ENCODE measurements at regions not wholly inside any gene's neighbourhood (a gene's known extent, or its start where the extent isn't known, plus 50 kb on each side); places are given as distances from the start of the nearest gene placed in this dataset.

- Histone ChIP-seq H3K9me3 (ENCODE audit: low read depth) (no peaks in the 10 kb centered on the region), H3K79me2 (ENCODE audit: insufficient read depth) (no peaks in the 10 kb centered on the region), H3K27me3 (replicated peaks; ENCODE audit: insufficient read depth) (no peaks in the 10 kb centered on the region), H3K9me2 (ENCODE audit: insufficient read depth) (no peaks in the 10 kb centered on the region), H3K4me3 (no peak overlapping the region), H3F3A (ENCODE audit: insufficient read depth) (peaks cover 39% of the 10 kb centered on the region), H3K4me1 (ENCODE audit: insufficient read depth) (peaks cover 47% of the 10 kb centered on the region), H3K4me2 (ENCODE audit: unreplicated experiment) (no peak overlapping the region), H3K9ac (no peak overlapping the region), H3K36me3 (ENCODE audit: low read depth) (no peaks in the 10 kb centered on the region), H4K20me1 (ENCODE audit: insufficient read depth) (no peaks in the 10 kb centered on the region), H2AFZ (no peak overlapping the region), H3K27ac (no peak overlapping the region)
- 78 to 81% methylated on average over 3 of the region's 3 CpGs for WGBS, 2 experiments (ENCODE audit: low coverage in 1 of 2, low lambda C conversion rate in 2 of 2, missing lambda C conversion rate in 2 of 2)
- peak; percentile 28 for DNase-seq
- in situ Hi-C loops (cut with MboI): no loop called here
- TF ChIP-seq EZH2phosphoT487 (IDR thresholded peaks at IDR 0.05; ENCODE audit: insufficient read depth, low read depth): no peak
Observed at GRCh38 chr3:18066899-18067582, 324.6 kb upstream of the TBC1D5 start.

- no peak overlapping the region for H3K4me3 ChIP-seq
- WGBS, 2 experiments (ENCODE audit: low coverage in 1 of 2, low lambda C conversion rate in 2 of 2, missing lambda C conversion rate in 2 of 2): 70 to 71% methylated on average over 1 of the region's 1 CpG
- H3K27me3 ChIP-seq (replicated peaks; ENCODE audit: insufficient read depth): no peaks in the 10 kb centered on the region
- peak overlapping the region; percentile 5 for H3K4me2 ChIP-seq (ENCODE audit: unreplicated experiment)
- no peaks in the 10 kb centered on the region for H3K79me2 ChIP-seq (ENCODE audit: insufficient read depth)
- H4K20me1 ChIP-seq (ENCODE audit: insufficient read depth): no peaks in the 10 kb centered on the region
- no peaks in the 10 kb centered on the region for H3K9me3 ChIP-seq (ENCODE audit: low read depth)
- peaks cover 44% of the 10 kb centered on the region for H3K4me1 ChIP-seq (ENCODE audit: insufficient read depth)
- TF ChIP-seq EZH2 (IDR thresholded peaks at IDR 0.05; ENCODE audit: insufficient read depth, poor library complexity, severe bottlenecking) (no peak), EZH2phosphoT487 (IDR thresholded peaks at IDR 0.05; ENCODE audit: insufficient read depth, low read depth) (no peak)
- in situ Hi-C loops (cut with MboI): no loop called here
- no peak for DNase-seq
- H3F3A ChIP-seq (ENCODE audit: insufficient read depth): peaks cover 41% of the 10 kb centered on the region
- no peaks in the 10 kb centered on the region for H3K9me2 ChIP-seq (ENCODE audit: insufficient read depth)
- H3K36me3 ChIP-seq (ENCODE audit: low read depth): no peaks in the 10 kb centered on the region
- no peak overlapping the region for H3K9ac ChIP-seq
- no peak overlapping the region for H3K27ac ChIP-seq
- no peak overlapping the region for H2AFZ ChIP-seq
Observed at GRCh38 chr3:18064586-18064985, 322.2 kb upstream of the TBC1D5 start.

- TF ChIP-seq EZH2phosphoT487 (IDR thresholded peaks at IDR 0.05; ENCODE audit: insufficient read depth, low read depth) (no peak), EZH2 (IDR thresholded peaks at IDR 0.05; ENCODE audit: insufficient read depth, poor library complexity, severe bottlenecking) (no peak)
- 27 to 29% methylated on average over 3 of the region's 3 CpGs for WGBS, 2 experiments (ENCODE audit: low coverage in 1 of 2, low lambda C conversion rate in 2 of 2, missing lambda C conversion rate in 2 of 2)
- in situ Hi-C loops (cut with MboI): no loop called here
- Histone ChIP-seq H3K79me2 (ENCODE audit: insufficient read depth) (no peaks in the 10 kb centered on the region), H3K27ac (peak overlapping the region; percentile 96), H2AFZ (peak overlapping the region; percentile 58), H3K27me3 (replicated peaks; ENCODE audit: insufficient read depth) (no peaks in the 10 kb centered on the region), H3K4me3 (peak overlapping the region; percentile 39), H4K20me1 (ENCODE audit: insufficient read depth) (no peaks in the 10 kb centered on the region), H3K9me2 (ENCODE audit: insufficient read depth) (no peaks in the 10 kb centered on the region), H3K9ac (peak overlapping the region; percentile 76), H3K36me3 (ENCODE audit: low read depth) (no peaks in the 10 kb centered on the region), H3K9me3 (ENCODE audit: low read depth) (no peaks in the 10 kb centered on the region), H3F3A (ENCODE audit: insufficient read depth) (peaks cover 35% of the 10 kb centered on the region), H3K4me1 (ENCODE audit: insufficient read depth) (peaks cover 40% of the 10 kb centered on the region), H3K4me2 (ENCODE audit: unreplicated experiment) (peak overlapping the region; percentile 79)
- DNase-seq: peak; percentile 87
Observed at GRCh38 chr3:18062657-18063025, 320.2 kb upstream of the TBC1D5 start.

GRCh38 chr3:18061737-18062656, 319.6 kb upstream of the TBC1D5 start:
- peaks cover 35% of the 10 kb centered on the region for H3F3A ChIP-seq (ENCODE audit: insufficient read depth)
- H3K9me3 ChIP-seq (ENCODE audit: low read depth): no peaks in the 10 kb centered on the region
- H3K4me1 ChIP-seq (ENCODE audit: insufficient read depth): peaks cover 40% of the 10 kb centered on the region
- no peaks in the 10 kb centered on the region for H3K9me2 ChIP-seq (ENCODE audit: insufficient read depth)
- in situ Hi-C loops (cut with MboI): no loop called here
- H3K27me3 ChIP-seq (replicated peaks; ENCODE audit: insufficient read depth): no peaks in the 10 kb centered on the region
- no peaks in the 10 kb centered on the region for H3K79me2 ChIP-seq (ENCODE audit: insufficient read depth)
- no peaks in the 10 kb centered on the region for H3K36me3 ChIP-seq (ENCODE audit: low read depth)
- H3K9ac ChIP-seq: peak overlapping the region; percentile 76
- peak; percentile 90 for DNase-seq
- H4K20me1 ChIP-seq (ENCODE audit: insufficient read depth): no peaks in the 10 kb centered on the region
- TF ChIP-seq EZH2phosphoT487 (IDR thresholded peaks at IDR 0.05; ENCODE audit: insufficient read depth, low read depth) (no peak), EZH2 (IDR thresholded peaks at IDR 0.05; ENCODE audit: insufficient read depth, poor library complexity, severe bottlenecking) (no peak)
- H3K27ac ChIP-seq: peak overlapping the region; percentile 96
- H3K4me3 ChIP-seq: peak overlapping the region; percentile 39
- peak overlapping the region; percentile 79 for H3K4me2 ChIP-seq (ENCODE audit: unreplicated experiment)
- 25 to 44% methylated on average over 1 of the region's 1 CpG for WGBS, 2 experiments (ENCODE audit: low coverage in 1 of 2, low lambda C conversion rate in 2 of 2, missing lambda C conversion rate in 2 of 2)
- peak overlapping the region; percentile 58 for H2AFZ ChIP-seq
